HL-60 (cell line): ENCODE measurements at regions not wholly inside any gene's neighbourhood (a gene's known extent, or its start where the extent isn't known, plus 50 kb on each side); places are given as distances from the start of the nearest gene placed in this dataset.

Source experiments
- CTCF ChIP-seq: IDR thresholded peaks from one replicate; pipeline ENCODE4 v1.5.1; 2011; ENCODE audit warnings: low read length, control low read depth, inconsistent platforms; ENCODE audit not compliant: insufficient read depth
- GABPA ChIP-seq: IDR thresholded peaks from 2 replicates; pipeline ENCODE4 v1.6.1; 2012; ENCODE audit warnings: low read depth
- POLR2AphosphoS5 ChIP-seq: IDR thresholded peaks from 2 replicates; pipeline ENCODE4 v1.6.1; 2012; ENCODE audit warnings: low read depth
- REST ChIP-seq: IDR thresholded peaks from 2 replicates; pipeline ENCODE4 v1.6.1; 2012; ENCODE audit warnings: low read depth; ENCODE audit not compliant: insufficient replicate concordance
- SPI1 ChIP-seq: IDR thresholded peaks from 2 replicates; pipeline ENCODE4 v1.6.1; 2012; ENCODE audit warnings: low read depth, mild to moderate bottlenecking, borderline replicate concordance

- TF ChIP-seq CTCF, result no peak
- TF ChIP-seq POLR2AphosphoS5, result no peak
- no peak for TF ChIP-seq REST
- TF ChIP-seq SPI1, result no peak
- TF ChIP-seq GABPA, result no peak
These were observed 325.6 kb downstream of the DEPDC1B start for GRCh38 chr5:60374409-60374808.
